NCI-H1436 treated with DMSO at 0.1 percent for 48 hours (cell line): ENCODE measurements at regions not wholly inside any gene's neighbourhood (a gene's known extent, or its start where the extent isn't known, plus 50 kb on each side); places are given as distances from the start of the nearest gene placed in this dataset.
A peak's percentile ranks its signal among the peaks of the same experiment; 100 is the strongest.
"Not testable (repeated sequence)": the region's sequence is repeated elsewhere in the genome, so short reads cannot be mapped to it uniquely, and the experiment has no call there.

Experiments used
- DNase-seq: peaks from one replicate; lab custom pipeline; 2025; lab: John Stamatoyannopoulos, UW

DNA sequence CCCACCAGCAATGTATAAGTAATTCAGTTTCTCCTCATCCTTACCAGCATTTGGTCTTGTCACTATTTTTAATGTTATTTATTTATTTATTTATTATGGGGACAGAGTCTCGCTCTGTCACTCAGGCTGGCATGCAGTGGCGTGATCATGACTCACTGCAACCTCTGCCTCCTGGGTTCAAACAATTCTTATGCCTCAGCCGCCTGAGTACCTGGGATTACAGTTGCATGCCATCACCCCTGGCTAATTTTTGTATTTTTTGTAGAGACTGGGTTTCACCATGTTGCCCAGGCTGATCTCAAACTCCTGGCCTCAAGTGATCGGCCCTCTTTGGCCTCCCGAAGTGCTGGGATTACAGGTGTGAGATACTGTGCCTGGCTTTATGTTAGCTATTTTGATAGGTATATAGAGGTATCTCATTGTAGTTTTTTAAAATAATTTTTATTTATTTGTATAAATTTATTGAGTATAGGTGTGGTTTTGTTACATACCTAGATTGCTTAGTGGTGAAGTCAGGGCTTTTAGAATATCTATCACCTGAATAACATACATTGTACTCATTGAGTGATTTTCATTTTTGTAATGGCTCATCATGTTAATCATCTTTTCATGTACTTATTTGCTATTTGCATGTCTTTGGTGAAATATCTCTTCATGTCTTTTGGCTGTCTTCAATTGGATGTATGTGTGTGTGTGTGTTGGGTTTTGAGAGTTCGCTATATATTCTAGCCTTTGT is 53.3 kb downstream of the TANC2 start:
- no peak for DNase-seq

DNA sequence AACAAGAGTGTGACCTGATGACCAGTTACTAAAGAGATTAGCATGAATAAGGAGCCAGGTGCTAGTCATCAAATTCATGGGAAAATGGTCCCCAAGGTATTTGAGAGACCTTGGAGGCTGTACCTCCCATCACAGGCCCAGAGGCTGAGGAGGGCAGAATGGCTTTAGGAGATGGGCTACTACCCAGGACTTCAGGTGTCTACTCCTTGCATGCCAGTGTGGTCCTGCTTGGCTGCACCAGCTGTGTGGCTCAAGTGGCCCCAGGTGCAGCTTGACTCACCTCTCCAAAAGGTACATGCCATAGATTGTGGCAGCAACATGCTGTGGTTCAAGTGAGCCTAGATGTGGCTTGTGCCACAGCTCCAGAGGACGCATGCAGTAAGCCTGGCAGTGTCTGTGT is 56.5 kb downstream of the TANC2 start:
- DNase-seq: no peak

DNA sequence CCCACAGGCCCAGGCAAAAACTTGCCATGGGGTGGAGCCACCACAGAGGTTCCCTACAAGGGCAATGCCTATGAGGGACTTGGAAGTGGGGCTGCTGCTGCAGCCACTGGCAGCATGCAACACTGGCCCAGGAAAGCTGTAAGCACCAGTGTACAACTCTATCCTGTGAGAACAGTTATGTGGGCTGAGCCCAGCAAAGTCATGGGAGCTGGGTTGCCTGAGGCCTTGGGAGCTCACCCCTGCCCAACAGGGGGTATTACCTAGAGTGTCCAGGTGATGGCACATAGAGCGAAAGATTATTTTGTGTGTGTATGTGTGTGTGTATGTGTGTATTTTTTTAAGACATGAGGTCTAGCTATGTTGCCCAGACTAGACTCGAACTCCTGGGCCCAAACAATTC is 57.0 kb downstream of the TANC2 start:
- no peak for DNase-seq

DNA sequence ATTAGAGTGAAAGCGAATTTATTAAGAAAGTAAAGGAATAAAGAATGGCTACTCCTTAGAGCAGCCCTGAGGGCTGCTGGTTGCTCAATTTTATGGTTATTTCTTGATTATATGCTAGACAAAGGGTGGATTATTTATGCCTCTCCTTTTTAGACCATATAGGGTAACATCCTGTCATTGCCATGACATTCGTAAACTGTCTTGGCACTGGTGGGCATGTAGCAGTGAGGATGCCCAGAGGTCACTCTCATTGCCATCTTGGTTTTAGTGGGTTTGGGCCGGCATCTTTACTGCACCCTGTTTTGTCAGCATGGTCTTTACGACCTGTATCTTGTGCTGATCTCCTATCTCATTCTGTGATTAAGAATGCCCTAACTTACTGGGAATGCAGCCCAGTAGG is 58.2 kb downstream of the TANC2 start:
- DNase-seq: no peak

DNA sequence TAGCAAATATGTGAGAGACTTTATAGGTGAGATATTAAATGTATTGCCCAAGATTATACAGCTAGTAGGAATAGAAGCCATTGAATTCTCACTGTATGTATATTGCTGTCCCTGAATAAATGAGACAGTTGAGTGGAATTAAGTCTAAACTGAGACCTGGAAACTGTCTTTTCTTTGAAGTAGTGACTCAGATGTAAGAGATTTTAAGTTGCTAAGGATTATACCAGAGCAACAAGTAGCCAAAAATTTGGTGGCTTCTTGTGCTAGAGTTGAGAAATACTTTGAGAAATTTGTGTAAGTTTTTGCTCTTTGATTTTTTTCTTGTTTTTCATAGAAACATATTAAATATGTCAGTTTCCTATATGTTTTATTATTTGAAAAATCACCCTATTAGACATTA is 58.7 kb downstream of the TANC2 start:
- DNase-seq: no peak

DNA sequence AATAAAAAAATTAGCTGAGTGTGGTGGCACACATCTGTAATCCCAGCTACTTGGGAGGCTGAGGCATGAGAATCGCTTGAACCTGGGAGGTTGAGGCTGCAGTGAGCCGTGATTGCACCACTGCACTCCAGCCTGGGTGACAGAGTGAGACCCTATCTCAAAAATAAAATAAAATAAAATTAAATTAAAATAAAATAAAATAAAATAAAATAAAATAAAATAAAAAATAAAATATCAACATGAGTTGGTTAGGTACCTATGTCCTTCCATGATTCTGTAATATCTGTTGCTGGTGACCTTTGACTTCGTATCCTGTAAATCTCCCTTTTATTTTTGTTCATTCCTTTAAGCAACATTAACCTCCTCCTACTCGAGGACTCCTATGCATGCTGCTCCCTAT is 59.6 kb downstream of the TANC2 start:
- not testable (repeated sequence) for DNase-seq

DNA sequence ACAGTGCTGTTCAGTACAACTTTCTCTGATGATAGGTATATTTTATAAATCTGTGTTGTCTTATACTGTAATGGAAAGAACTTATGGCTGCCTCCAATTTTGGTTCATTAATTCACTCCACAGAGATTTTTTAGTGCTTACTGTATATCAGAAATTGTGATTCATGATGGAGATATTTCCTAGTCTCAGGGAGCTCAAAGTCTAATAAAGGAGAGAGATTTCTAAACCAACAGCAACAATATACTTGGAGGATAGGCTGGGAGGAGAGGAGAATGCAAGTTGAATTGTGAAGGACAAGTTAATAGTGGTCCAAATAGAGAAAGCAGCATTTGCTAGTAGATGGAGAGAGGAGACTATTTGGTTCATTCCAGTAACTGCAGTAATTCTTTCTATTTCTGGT is 63.5 kb downstream of the TANC2 start:
- no peak for DNase-seq

DNA sequence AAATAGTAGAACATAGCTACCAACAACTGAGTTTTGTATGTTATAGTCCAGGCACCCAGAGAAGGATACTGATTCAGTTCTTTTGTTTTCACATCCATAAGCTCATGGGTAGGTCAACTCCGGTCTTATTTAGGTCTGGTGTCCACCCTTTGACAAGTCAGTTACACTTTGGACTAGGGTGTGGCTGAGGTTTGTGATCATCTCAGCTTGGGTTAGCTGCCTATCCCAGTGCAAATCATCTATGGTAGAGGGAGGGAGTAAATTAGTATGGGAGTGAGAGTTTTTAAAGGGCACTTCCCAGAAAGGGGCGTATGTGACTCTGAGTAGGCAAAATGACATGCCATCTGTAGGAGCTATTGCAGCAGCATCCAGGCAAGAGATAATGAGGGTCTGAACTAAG is 66.1 kb downstream of the TANC2 start:
- DNase-seq: no peak

DNA sequence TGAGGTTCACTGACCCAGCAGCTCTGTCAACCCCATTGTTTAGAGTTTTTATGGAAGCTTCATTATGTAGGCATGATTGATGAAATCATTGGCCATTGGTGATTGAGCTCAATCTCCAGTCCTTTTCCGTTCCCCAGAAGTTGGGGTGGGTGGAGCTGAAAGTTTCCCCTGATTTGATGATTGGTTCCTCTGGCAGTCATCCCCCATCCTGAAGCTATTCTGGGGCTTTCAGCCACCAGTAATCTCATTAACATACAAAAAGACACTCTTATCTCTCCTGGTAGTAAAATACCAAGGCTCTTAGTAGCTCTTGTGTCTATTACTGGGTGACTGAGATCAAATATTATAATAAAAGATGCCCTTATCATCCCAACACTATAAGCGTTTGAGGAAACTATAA is 67.1 kb downstream of the TANC2 start:
- DNase-seq: no peak

DNA sequence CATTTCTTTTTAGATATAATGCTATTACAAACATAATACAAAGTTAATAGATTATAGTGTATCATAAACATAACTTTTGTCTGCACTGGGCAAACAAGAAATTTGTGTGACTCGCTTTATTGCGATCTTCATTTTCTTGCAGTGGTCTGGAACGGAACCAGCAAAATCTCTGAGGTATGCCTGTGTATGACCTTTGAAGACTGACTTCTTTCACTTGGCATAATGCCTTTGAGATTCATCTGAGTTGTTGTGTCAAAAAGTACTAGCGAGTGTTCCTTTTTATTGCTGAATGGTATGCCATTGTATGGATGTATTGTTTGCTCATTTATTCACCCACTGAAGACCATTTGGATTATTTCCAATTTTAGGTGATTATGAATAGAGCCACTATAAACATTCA is 69.2 kb downstream of the TANC2 start:
- DNase-seq: no peak

DNA sequence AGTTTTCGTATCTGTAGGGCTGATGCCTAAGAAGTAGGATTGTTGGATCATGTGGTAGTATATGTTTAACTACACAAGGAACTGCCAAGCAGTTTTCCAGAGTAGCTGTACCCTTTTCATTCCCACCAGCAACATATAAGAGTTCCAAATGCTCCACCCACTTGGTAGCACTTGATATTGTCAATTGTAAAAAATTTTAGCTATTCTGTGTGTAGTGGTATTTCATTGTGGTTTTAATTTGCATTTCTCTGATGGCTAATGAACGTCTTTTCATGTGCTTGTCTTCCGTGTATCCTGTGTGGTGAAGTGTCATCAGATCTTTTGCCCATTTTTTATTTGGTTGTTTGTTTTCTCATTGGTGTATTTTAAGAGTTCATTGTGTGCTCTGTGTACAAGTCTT is 69.7 kb downstream of the TANC2 start:
- DNase-seq: no peak

DNA sequence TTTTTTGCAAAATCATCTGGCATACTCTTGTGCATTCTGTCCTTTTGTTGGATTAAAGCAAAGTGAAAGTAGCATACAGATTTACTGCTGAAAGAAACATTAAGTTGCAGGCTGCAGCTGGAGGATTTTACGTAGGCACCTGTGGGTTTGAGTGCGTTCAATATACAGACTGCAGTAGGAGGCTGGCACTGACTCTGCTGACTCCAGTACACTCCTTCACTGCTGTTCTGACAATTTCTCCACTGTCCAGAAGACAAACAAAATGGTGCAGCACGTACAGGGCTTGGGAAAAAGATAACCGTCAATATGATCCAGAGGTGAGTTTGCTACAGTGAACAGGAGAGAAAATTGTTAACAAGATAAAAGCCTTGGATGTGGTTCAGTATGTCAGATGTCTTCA is 73.3 kb downstream of the TANC2 start:
- DNase-seq: no peak

DNA sequence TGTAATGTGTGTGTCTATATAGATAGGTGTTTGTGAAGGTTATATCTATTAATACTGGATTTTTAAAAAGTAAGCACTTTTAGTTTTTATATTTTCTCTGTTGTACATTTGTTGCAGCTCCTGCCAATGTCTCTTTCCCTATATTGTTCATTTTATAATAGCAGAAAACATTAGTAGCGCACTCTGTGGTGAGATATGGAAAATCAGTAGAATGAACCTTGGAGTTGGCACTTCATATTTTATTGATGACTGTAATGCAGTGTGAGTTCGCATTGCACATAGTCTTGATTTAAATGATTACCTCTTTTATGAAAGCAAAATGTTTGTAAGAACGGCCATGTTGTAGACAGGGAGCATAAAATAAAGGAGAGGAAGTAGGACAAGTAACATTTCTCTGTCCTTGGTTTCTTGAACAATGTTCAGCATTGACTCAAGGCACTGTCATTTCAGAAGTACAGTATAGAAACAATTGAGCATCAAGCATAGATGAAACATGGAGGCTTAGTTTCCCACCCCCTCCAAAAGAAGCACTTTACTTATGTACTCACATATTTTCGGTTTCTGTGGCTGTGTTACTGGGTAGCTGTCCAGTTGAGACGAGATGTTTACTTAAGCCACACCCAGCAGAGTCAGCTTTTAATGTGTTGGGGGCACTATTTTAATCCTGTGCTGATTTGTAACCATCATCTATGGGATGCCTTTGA is 74.0 kb downstream of the TANC2 start:
- DNase-seq: no peak

DNA sequence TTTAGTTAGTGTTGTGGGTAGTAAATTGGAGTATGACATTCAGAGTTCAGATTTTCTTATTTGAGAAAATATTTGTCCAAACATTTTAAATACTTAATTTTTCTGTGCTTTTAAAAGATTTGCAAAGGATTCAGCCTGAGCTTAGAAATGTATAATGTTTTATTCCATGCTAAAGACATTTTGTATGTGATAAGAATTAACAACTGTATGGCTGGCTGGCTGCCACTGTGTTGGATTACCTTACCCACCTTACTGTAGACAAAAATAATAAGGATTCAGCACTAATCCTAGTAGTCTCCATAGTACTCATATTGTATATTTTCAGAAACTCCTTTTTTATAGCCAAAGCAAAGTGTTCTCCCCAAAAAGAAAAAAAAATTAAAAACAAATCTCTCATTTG is 74.8 kb downstream of the TANC2 start:
- no peak for DNase-seq

DNA sequence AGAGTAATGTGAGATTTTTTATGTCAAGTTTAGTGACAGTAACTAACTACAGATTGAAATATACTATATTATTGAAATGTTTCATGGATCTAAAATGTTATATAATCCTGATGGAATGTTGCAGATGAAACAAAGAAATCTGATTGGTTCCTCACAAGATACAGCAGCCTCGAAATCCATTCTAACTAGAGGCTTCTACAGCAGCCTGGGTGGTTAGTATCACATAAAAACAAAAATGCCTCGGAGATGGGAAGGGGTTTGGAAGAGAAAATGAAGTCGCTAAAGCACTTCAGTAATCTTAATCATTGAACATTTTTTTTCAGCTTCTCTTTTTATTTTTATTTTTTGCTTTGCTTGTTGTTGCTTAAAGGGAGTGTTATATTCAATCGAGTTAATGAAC is 75.2 kb downstream of the TANC2 start:
- no peak for DNase-seq

DNA sequence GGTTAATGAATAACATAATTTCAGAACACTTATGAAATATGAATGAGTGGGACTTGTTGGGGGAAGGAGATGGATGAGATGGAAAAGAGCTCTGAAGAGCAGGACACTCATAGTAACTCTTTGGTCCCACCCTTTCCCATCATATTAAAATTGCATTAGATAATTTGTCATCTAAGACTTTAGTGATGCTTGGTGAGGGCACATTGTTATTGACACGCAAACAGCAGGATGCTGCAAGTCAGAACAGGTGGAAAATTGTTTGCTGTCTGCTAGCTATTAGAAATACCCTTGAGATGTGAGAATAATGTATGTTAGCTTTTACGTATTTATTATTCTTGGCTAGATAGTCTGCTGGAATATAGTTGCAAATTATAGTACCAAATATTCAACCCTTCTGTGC is 75.7 kb downstream of the TANC2 start:
- DNase-seq: peak; percentile 28

DNA sequence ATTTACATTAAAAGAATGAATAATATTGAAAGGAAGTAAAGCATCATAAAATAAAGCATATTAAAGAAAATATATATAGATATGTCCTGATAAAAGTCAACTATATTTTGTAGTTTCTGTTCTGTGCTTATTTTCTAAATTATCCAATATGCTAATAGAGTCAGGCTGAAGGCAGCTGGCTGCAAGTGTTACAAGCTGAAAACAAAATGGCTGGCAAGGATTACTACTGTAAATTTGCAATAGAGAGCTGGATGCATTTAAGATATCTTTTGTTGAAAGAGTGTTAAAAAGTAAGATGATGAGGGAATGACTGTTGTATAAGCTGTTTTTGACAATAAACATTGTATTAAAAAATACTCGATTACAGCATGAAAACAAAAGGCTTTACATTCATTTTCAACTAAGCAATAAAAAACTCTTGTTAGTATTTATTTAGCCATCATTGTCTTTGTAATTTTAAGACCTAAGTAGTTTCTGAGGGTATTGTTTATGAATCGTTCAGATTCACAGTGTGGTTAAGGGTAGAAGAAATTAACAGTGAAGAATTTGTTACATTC is 76.3 kb downstream of the TANC2 start:
- no peak for DNase-seq

DNA sequence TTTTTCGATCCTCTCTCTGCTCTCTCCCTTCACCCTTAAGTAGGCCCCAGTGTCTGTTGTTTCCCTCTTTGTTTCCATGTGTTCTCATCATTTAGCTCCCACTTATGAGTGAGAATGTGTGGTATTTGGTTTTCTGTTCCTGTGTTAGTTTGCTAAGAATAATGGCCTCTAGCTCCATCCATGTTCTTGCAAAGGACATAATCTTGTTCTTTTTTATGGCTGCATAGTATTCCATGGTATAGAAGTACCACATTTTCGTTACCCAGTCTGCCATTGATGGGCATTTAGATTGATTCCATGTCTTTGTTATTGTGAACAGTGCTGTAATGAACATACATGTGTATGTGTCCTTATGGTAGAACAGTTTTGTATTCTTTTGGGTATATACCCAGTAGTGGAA is 91.5 kb downstream of the TANC2 start:
- not testable (repeated sequence) for DNase-seq

DNA sequence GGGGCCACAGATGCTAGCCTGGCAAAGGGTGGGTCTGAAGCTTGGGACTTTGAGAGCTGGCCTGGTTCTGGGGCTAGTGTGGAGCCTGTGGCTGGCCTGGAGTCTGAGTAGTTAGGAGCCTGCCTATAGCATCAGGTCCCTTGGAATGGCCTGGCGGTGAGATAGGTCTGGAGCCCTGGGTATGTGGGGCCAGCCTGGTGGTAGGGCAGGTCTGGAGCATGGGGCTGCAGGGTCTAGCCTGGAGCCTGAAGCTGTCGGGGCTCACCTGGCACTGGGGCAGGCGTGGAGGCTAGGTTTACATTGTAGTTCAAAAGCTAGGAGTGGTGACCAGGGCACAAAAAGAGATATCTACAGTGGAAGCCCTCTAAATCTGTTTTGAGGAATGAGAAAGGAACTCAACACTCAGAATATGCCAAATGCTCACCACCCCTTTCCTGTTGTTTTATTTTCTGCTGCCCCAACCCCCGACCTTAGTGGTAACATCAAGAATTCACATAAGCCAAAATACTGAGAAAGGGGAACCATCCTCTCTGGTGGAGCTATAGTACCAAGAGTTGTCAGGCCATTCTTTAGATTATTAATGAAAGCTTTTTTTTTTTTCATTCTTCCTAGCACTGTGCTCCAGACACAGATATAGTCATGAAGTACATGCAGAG is 100.3 kb downstream of the TANC2 start:
- no peak for DNase-seq

DNA sequence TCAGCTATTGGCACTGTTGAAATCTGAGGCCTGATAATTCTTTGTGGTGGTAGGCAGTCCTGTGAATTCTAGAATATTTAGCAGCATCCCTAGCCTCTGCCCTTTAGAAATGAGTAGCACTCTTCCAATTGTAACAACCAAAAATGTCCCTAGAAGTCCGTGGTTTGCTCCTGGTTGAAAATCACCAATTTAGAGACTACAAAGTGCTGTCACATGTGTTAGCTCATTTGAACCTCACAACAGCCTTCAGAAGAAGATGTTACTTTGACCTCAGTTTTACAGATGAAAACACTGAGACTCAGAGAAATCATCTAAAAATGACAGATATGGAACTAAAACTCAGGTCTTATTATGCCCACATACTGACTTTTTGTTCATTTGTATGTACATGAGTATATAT is 103.2 kb downstream of the TANC2 start:
- DNase-seq: no peak

DNA sequence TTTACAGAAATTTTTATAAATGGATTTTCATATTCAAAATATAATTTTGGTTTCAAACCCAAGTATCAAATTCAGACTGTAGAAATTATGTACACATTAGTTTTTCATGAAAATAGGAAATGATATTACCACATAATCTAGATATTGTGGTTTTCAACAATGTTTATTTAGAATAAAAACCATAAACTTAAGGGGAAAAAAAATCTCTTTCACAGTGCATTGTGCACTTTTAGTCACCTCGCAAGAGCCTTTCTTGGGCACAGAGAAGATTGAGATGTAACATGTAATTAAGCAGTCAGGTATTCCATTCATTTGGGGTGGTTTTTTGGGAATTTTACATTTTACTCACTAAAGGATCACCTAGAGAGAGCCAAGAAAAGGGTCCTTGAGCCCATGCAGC is 104.0 kb downstream of the TANC2 start:
- no peak for DNase-seq

DNA sequence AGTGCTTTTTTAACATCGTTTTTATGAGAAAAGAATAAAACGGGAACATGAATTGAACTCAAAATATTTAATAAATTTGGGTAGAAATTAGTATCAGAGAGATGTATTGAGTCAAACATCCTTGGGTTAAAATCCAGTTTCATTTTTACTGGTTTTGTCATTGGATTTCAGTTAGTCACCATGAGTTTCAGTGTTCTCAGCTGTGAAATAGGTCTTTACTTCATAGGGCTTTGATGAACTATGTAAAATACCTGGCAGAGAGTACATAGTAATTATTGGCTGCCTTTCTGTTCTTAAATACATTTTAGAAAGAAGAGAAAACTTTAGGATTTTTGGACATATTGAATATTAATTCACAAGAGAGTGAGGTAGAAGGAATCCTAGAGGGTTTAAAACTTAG is 105.8 kb downstream of the TANC2 start:
- no peak for DNase-seq

DNA sequence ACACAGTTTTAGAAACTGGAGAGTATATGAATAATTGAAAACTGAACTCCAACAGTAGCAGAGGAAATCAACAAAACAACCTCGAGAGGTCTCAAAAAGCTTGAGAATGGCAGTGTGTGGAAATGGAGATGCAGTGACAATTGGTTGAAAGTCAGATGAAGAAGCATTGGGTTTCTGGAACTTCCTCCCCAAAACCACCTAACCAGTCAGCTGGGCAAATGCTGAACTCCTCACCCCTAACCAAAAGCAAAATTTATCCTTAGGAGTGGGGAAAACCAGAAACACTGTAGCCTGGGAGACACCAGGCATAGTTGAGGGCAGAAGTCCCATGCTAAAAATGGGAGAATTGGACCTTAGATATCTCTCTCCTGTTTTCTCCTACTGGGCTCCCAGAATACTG is 109.9 kb downstream of the TANC2 start:
- no peak for DNase-seq
